ENCODE measurements at regions not wholly inside any gene's neighbourhood (a gene's known extent, or its start where the extent isn't known, plus 50 kb on each side); places are given as distances from the start of the nearest gene placed in this dataset.

DNA sequence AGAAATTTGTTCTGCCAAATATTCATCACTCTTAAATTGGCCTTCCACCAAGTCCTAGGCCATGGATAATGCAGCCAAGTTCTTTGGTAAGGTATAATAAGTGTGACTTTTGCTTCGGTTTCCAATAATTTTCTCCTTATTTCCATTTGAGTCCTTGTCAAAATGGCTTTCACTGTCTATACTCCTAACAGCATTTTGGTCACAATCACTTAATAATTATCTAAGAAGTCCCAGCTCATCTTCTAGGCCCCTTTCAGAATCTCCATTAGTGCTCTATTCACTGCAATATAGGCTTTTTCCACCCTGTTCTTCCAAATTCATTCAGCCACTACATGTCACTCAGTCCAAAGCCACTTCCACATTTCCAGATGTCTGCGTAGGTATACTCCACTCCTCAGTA lies 51.0 kb upstream of the SPIN4 start (continued):
- no peak for TF ChIP-seq HES4 (CRISPR knock-in tag; IDR thresholded peaks at IDR 0.05; ENCODE audit: borderline replicate concordance)
- TF ChIP-seq MYNN (CRISPR knock-in tag; IDR thresholded peaks at IDR 0.05; ENCODE audit: low read depth) = no peak
- TF ChIP-seq NFKBIZ (CRISPR knock-in tag; IDR thresholded peaks at IDR 0.05) = no peak
- no peak for TF ChIP-seq ZBTB7B (CRISPR knock-in tag; IDR thresholded peaks at IDR 0.05)
- no peak for TF ChIP-seq POLR2A (IDR thresholded peaks at IDR 0.05; ENCODE audit: insufficient read depth in 1 of 2, low read depth in 2 of 2, low read length in 2 of 2)
- no peak for TF ChIP-seq ZNF44 (CRISPR knock-in tag; IDR thresholded peaks at IDR 0.05)

Measured in HepG2 (cell line).